ENCODE measurements at regions not wholly inside any gene's neighbourhood (a gene's known extent, or its start where the extent isn't known, plus 50 kb on each side); places are given as distances from the start of the nearest gene placed in this dataset.
"Not testable (repeated sequence)": the region's sequence is repeated elsewhere in the genome, so short reads cannot be mapped to it uniquely, and the experiment has no call there.

DNA sequence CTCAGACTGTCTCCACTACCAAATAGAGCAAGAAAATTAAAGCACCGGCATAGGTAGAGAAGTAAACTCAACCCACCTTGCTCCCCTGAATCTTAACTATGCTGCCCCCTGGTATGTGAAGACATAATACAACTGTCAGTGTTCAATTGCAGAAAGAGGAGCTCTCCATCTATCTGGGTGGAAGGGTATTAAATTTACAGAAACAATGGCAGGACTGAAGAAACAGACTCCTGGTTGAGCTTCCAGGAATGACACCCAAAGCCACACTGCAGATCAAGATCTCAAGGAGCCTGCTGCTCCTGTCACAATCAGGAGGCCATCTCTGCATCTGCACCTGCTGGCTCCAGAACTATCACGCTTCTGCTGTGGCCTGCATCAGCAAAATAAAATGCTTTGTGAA is 132.1 kb upstream of the BMAL1 start:
- H3K4me3 ChIP-seq (replicated peaks in 1 of 3), result no peak overlapping the region
- WGBS, 2 donors, result 84 to 86% methylated on average over 2 of the region's 2 CpGs
- peaks cover 6 to 10% of the 10 kb centered on the region in 2 donors for H3K4me1 ChIP-seq
- no peaks in the 10 kb centered on the region for H3K27me3 ChIP-seq
- intact Hi-C loops (cut with DNase I), result no loop called here
- H3K27ac ChIP-seq, result no peak overlapping the region
- no peaks in the 10 kb centered on the region for H3K9me3 ChIP-seq
- DNase-seq, result no peak
- TF ChIP-seq, protein P1, sequence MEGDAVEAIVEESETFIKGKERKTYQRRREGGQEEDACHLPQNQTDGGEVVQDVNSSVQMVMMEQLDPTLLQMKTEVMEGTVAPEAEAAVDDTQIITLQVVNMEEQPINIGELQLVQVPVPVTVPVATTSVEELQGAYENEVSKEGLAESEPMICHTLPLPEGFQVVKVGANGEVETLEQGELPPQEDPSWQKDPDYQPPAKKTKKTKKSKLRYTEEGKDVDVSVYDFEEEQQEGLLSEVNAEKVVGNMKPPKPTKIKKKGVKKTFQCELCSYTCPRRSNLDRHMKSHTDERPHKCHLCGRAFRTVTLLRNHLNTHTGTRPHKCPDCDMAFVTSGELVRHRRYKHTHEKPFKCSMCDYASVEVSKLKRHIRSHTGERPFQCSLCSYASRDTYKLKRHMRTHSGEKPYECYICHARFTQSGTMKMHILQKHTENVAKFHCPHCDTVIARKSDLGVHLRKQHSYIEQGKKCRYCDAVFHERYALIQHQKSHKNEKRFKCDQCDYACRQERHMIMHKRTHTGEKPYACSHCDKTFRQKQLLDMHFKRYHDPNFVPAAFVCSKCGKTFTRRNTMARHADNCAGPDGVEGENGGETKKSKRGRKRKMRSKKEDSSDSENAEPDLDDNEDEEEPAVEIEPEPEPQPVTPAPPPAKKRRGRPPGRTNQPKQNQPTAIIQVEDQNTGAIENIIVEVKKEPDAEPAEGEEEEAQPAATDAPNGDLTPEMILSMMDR (IDR thresholded peaks at IDR 0.05), result no peak
- no peak for TF ChIP-seq POLR2A (IDR thresholded peaks at IDR 0.05)
- no peaks in the 10 kb centered on the region for H3K36me3 ChIP-seq

DNA sequence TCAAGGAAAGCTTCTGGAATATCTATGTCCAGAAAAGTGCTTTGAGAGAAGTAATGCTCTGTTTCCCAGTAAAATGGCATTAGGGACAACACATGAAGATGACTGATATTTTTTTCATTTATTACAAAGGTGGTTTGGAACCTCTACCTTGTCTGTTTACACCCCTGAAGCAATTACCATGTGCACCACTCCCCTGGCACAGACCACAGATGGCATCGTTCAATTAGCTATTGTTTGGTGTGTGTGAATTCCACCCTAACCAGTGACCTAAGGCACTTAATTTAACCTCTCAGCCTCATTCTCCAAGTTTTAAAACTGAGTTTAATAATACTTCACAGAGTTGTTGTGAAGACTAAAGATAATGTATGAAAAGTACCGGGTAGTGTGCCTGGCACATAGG is 127.6 kb upstream of the BMAL1 start:
- intact Hi-C loops (cut with DNase I), result no loop called here
- Histone ChIP-seq H3K4me3 (replicated peaks in 1 of 3) (no peak overlapping the region), H3K4me1 (no peaks in the 10 kb centered on the region), H3K36me3 (no peaks in the 10 kb centered on the region), H3K27ac (no peak overlapping the region), H3K9me3 (no peaks in the 10 kb centered on the region), H3K27me3 (no peaks in the 10 kb centered on the region)
- 86% methylated on average over 2 of the region's 2 CpGs for whole genome bisulfite sequencing, 2 donors
- no peak for DNase-seq
- TF ChIP-seq, protein P1 (IDR thresholded peaks at IDR 0.05), result no peak
- no peak for TF ChIP-seq POLR2A (IDR thresholded peaks at IDR 0.05)

DNA sequence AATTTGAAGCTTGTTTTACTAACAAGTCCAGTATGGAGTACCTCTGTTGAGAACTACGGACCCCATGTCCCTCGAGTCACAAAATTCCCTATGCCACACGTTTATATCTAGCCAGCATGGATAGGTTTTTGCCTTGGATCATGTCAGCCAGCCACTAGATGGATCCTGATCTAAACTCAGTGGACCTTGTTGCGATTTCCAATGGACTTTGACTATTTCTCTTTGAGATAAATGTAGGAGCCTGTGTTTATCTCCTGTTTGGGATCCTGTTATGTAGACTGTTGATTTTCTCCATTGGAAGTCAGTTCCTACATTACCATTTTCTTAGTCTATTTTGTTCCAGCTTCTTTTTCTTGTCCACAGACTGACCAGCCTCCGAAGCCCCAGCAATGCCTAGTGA is 127.1 kb upstream of the BMAL1 start:
- no peaks in the 10 kb centered on the region for H3K9me3 ChIP-seq
- DNase-seq, result no peak
- H3K27me3 ChIP-seq, result no peaks in the 10 kb centered on the region
- no peaks in the 10 kb centered on the region for H3K36me3 ChIP-seq
- H3K27ac ChIP-seq, result no peak overlapping the region
- H3K4me1 ChIP-seq, result no peaks in the 10 kb centered on the region
- TF ChIP-seq, protein P1 (IDR thresholded peaks at IDR 0.05), result no peak
- TF ChIP-seq POLR2A (IDR thresholded peaks at IDR 0.05), result no peak
- intact Hi-C loops (cut with DNase I), result no loop called here
- no peak overlapping the region for H3K4me3 ChIP-seq (replicated peaks in 1 of 3)
- WGBS, 2 donors, result 95 to 96% methylated on average over 5 of the region's 5 CpGs

DNA sequence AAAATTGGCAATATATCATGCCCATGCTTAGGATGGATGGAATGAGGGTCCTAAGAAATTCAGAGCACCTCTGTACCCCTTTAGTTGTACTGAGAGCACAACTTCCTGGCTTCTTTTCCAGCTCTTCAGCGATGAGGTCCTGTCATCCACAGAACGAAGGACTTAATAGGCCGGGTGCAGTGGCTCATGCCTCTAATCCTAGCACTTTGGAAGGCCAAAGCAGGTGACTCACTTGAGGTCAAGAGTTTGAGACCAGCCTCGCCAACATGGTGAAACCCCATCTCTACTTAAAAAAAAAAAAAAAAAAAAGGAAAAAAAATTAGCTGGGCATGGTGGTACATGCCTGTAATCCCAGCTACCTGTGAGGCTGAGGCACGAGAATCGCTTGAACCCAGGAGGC is 125.3 kb upstream of the BMAL1 start:
- H3K9me3 ChIP-seq, result no peaks in the 10 kb centered on the region
- WGBS, 2 donors, result 84 to 89% methylated on average over 6 of the region's 6 CpGs
- intact Hi-C loops (cut with DNase I), result loop anchor here (2.0 kb wide), 1 partner anchor 187 kb away; no protein-coding TSS in a partner anchor
- no peak overlapping the region for H3K27ac ChIP-seq
- TF ChIP-seq, protein P1 (IDR thresholded peaks at IDR 0.05), result no peak
- TF ChIP-seq POLR2A (IDR thresholded peaks at IDR 0.05), result no peak
- H3K36me3 ChIP-seq, result no peaks in the 10 kb centered on the region
- no peaks in the 10 kb centered on the region for H3K4me1 ChIP-seq
- no peak overlapping the region for H3K4me3 ChIP-seq (replicated peaks in 1 of 3)
- no peaks in the 10 kb centered on the region for H3K27me3 ChIP-seq
- no peak for DNase-seq

DNA sequence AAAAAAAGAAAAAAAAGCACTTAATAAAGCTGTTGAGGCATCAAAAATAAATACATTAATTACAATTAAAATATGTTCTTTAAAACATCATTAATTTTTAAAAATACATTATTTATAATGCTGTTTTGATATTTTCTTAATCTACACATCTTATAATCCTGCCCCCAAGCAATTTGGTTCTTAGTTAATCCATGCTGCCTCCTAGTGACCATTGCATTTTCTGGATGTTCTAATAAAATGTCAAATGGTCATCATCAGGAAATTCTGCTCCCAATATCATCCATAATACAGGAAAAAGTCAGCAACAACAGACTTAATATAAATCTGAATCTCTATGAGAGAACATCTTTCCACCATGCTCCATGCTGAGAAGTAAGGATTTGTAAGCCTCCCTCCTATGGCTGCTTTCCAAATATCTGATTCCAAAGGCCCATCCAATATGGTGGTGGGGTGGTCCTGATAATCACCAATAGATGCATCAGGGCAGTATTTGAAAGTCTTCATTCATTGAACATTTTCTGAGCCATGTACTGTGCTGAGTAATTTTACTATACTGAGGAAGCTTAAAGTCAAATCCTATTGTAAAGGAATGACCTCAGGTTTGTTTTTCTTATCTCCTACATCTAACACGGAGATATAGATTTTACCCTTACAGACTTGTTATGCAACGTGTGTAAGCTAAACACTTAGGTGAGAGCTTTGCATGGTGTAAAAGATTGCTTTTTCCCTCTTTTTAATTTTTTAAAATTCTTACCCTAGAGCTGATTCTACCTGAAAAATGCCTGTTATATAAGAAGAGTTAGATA is 124.7 kb upstream of the BMAL1 start:
- H3K9me3 ChIP-seq, result no peaks in the 10 kb centered on the region
- no peaks in the 10 kb centered on the region for H3K4me1 ChIP-seq
- 37 to 38% methylated on average over 2 of the region's 2 CpGs for WGBS, 2 donors
- TF ChIP-seq POLR2A (IDR thresholded peaks at IDR 0.05), result no peak
- TF ChIP-seq, protein P1 (IDR thresholded peaks at IDR 0.05), result peak in 5 of 6 experiments; percentile 26 to 67 (median 50)
- no peak overlapping the region for H3K4me3 ChIP-seq (replicated peaks in 1 of 3)
- intact Hi-C loops (cut with DNase I), result loop anchor here (2.0 kb wide), 1 partner anchor 188 kb away; no protein-coding TSS in a partner anchor
- no peak for DNase-seq
- no peaks in the 10 kb centered on the region for H3K36me3 ChIP-seq
- H3K27me3 ChIP-seq, result no peaks in the 10 kb centered on the region
- H3K27ac ChIP-seq, result no peak overlapping the region

DNA sequence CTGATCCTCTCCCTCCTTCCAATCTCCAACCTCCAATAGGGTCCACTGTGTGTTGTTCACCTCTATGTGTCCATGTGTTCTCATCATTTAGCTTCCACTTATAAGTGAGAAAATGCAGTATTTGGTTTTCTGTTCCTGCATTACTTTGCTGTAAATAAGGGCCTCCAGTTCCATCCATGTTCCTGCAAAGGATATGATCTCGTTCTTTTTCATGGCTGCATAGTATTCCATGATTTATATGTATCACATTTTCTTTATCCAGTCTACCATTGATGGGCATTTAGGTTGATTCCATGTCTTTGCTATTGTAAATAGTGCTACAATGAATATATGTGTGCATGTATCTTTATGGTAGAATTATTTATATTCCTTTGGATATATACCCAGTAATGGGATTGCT is 123.2 kb upstream of the BMAL1 start:
- DNase-seq; H3K9me3 ChIP-seq; H3K27me3 ChIP-seq; intact Hi-C loops (cut with DNase I); H3K4me1 ChIP-seq; H3K36me3 ChIP-seq; H3K27ac ChIP-seq; H3K4me3 ChIP-seq (replicated peaks in 1 of 3): not testable (repeated sequence)
- WGBS, 2 donors, result 88 to 92% methylated on average over 1 of the region's 1 CpG

Data from thyroid gland (tissue), 4 donors.